Esophagus muscularis mucosa (tissue), 4 donors: ENCODE measurements at regions not wholly inside any gene's neighbourhood (a gene's known extent, or its start where the extent isn't known, plus 50 kb on each side); places are given as distances from the start of the nearest gene placed in this dataset.

Source experiments
- DNase-seq: peaks from one replicate; pipeline ENCODE4 v3.0.0-alpha.2; 2017; ENCODE audit errors: extremely low spot score
- H3K27ac ChIP-seq, 4 donors: fragments of 200-600 bp; sonication (generic); replicated peaks in 1 of 4; 1 replicate in 3 of 4; 2 replicates in 1 of 4; pipeline ENCODE4 v1.5.1; 2016 to 2019; ENCODE audit warnings: mild to moderate bottlenecking in 1 of 4
- H3K27me3 ChIP-seq, 4 donors: fragments of 200-600 bp; sonication (generic); one replicate each; pipeline versions ENCODE4 v1.5.1 to v1.6.0; 2016 to 2019
- H3K36me3 ChIP-seq, 4 donors: fragments of 200-600 bp; sonication (generic); one replicate each; pipeline ENCODE4 v1.5.1; 2016 to 2019
- H3K4me1 ChIP-seq, 4 donors: fragments of 200-600 bp; sonication (generic); one replicate each; pipeline ENCODE4 v1.5.1; 2016 to 2019
- H3K4me3 ChIP-seq, 4 donors: fragments of 200-600 bp; sonication (generic); 1 replicate in 2 of 4; 2 replicates in 2 of 4; pipeline ENCODE4 v1.5.1; 2016 to 2019; ENCODE audit warnings: mild to moderate bottlenecking in 4 of 4, moderate library complexity in 1 of 4
- H3K9me3 ChIP-seq, 4 donors: fragments of 200-600 bp; sonication (generic); 1 replicate in 3 of 4; 2 replicates in 1 of 4; pipeline ENCODE4 v1.5.1; 2016 to 2019
- EP300 ChIP-seq: sonication (generic); formaldehyde crosslinking; IDR thresholded peaks from one replicate; pipeline ENCODE4 v1.6.1; 2017; ENCODE audit warnings: antibody characterized with exemption
- POLR2A ChIP-seq: fragments of 450-650 bp; IDR thresholded peaks from one replicate; pipeline ENCODE4 v1.6.1; 2017; ENCODE audit warnings: antibody characterized with exemption, moderate library complexity, mild to moderate bottlenecking, low read depth
- POLR2AphosphoS5 ChIP-seq, 2 donors: sonication (generic); formaldehyde crosslinking; IDR thresholded peaks; one replicate each; pipeline ENCODE4 v1.6.1; 2017; ENCODE audit warnings: antibody characterized with exemption in 2 of 2
- WGBS: methylation state at CpG from one replicate; pipeline ENCODE4 v1.1.5; 2018; 5-methylcytosine and 5-hydroxymethylcytosine counted together
- intact Hi-C: fragments of 100-400 bp; cut with DNase I; formaldehyde crosslinking; loops from one replicate; pipeline ENCODE4 v1.15.1; 2023
- TF ChIP-seq, protein P1 (sequence below), 3 experiments: fragments of 200-600 bp in 2 of 3; fragments of 450-650 bp in 1 of 3; sonication (generic) in 2 of 3; IDR thresholded peaks; one replicate each; pipeline ENCODE4 v1.5.1; 2017 to 2019; ENCODE audit warnings: antibody characterized with exemption in 3 of 3, mild to moderate bottlenecking in 2 of 3, moderate library complexity in 1 of 3

- Histone ChIP-seq H3K4me3 (no peak overlapping the region), H3K36me3 (no peaks in the 10 kb centered on the region), H3K4me1 (no peaks in the 10 kb centered on the region), H3K27me3 (no peaks in the 10 kb centered on the region), H3K27ac (no peak overlapping the region), H3K9me3 (no peaks in the 10 kb centered on the region)
- TF ChIP-seq EP300 (no peak), POLR2AphosphoS5 (IDR thresholded peaks at IDR 0.05) (no peak), POLR2A (no peak)
- TF ChIP-seq, protein P1, sequence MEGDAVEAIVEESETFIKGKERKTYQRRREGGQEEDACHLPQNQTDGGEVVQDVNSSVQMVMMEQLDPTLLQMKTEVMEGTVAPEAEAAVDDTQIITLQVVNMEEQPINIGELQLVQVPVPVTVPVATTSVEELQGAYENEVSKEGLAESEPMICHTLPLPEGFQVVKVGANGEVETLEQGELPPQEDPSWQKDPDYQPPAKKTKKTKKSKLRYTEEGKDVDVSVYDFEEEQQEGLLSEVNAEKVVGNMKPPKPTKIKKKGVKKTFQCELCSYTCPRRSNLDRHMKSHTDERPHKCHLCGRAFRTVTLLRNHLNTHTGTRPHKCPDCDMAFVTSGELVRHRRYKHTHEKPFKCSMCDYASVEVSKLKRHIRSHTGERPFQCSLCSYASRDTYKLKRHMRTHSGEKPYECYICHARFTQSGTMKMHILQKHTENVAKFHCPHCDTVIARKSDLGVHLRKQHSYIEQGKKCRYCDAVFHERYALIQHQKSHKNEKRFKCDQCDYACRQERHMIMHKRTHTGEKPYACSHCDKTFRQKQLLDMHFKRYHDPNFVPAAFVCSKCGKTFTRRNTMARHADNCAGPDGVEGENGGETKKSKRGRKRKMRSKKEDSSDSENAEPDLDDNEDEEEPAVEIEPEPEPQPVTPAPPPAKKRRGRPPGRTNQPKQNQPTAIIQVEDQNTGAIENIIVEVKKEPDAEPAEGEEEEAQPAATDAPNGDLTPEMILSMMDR (IDR thresholded peaks at IDR 0.05) = no peak
- no peak for DNase-seq
- intact Hi-C loops = no loop called here
Measured at GRCh38 chr9:79247021-79247420, 324.7 kb upstream of the TLE4 start.

DNA sequence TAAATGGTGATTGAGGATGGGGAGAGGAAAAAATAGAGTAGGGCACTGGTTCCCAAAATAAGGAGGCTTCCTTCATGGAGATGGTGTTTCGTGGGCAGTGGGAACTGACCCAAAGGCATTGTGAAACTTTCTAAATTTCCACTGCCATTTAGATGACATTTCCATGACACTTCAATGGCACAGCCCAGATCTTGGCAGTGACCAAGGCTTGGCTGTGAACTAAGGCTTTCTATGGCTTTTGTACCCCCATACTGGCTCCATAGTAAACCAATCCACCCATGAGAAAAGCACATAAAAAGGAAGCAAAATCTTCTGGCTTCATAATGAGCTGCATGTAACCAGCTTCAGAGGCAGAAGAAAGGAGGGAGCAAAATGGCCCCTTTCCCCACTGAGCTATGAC, 321.0 kb upstream of the TLE4 start:
- Histone ChIP-seq H3K36me3 (no peaks in the 10 kb centered on the region), H3K27me3 (peaks cover 0 to 14% (median 5%) of the 10 kb centered on the region in 4 donors), H3K4me1 (no peaks in the 10 kb centered on the region), H3K4me3 (no peak overlapping the region), H3K27ac (no peak overlapping the region), H3K9me3 (no peaks in the 10 kb centered on the region)
- TF ChIP-seq POLR2A = no peak
- no peak for TF ChIP-seq POLR2AphosphoS5 (IDR thresholded peaks at IDR 0.05)
- TF ChIP-seq, protein P1 (IDR thresholded peaks at IDR 0.05) = no peak
- no peak for TF ChIP-seq EP300
- WGBS = 89% methylated on average over 1 of the region's 1 CpG
- intact Hi-C loops = no loop called here
- DNase-seq = no peak

GRCh38 chr9:79254900-79255650, 316.7 kb upstream of the TLE4 start:
- H3K4me3 ChIP-seq = no peak overlapping the region

DNA sequence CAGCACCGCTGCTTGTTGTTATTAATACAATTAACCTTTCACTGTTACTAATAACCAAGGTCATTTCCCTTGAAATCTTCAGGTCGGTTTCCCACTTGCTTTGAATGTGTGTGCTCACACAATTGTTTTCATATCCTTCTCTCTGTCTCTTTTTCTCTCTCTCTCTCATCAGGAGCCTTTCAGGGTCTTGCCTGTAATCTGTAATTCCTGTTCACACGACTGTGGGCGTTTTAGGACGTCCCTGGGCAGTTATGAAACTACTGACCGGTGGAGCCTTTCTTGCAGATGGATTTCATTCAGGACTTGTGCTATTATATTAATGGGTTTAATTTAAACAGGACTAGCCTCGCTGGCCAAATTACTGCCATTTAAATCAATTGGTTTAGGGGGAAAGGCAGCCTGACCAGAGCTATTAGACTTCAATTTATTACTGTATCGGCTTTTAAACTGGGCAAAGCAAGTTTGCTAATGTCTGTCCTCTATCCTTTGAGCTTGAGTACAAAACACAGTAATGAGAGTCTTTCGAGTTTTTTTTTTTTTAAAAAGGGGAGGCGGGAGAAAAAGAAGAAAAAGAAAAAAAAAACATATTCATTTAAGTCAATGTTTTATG, 316.0 kb upstream of the TLE4 start:
- intact Hi-C loops = no loop called here
- TF ChIP-seq POLR2AphosphoS5 (IDR thresholded peaks at IDR 0.05) = no peak
- TF ChIP-seq POLR2A = no peak
- no peak for TF ChIP-seq EP300
- TF ChIP-seq, protein P1 (IDR thresholded peaks at IDR 0.05) = no peak
- no peak overlapping the region for H3K27ac ChIP-seq
- H3K4me3 ChIP-seq = no peak overlapping the region
- 68% methylated on average over 10 of the region's 10 CpGs for WGBS
- H3K36me3 ChIP-seq = no peaks in the 10 kb centered on the region
- peaks cover 0 to 36% (median 6%) of the 10 kb centered on the region in 4 donors for H3K27me3 ChIP-seq
- DNase-seq = peak; percentile 79
- H3K4me1 ChIP-seq = peaks cover 5 to 18% (median 14%) of the 10 kb centered on the region in 4 donors
- no peaks in the 10 kb centered on the region for H3K9me3 ChIP-seq

More at GRCh38 chr9:79254900-79255650, 316.7 kb upstream of the TLE4 start:
- DNase-seq = no peak
- Histone ChIP-seq H3K9me3 (no peaks in the 10 kb centered on the region), H3K27me3 (peaks cover 0 to 36% (median 6%) of the 10 kb centered on the region in 4 donors), H3K27ac (no peak overlapping the region), H3K4me1 (peaks cover 5 to 18% (median 14%) of the 10 kb centered on the region in 4 donors), H3K36me3 (no peaks in the 10 kb centered on the region)
- WGBS = 86% methylated on average over 8 of the region's 8 CpGs
- intact Hi-C loops = no loop called here
- TF ChIP-seq POLR2AphosphoS5 (IDR thresholded peaks at IDR 0.05) = no peak
- TF ChIP-seq EP300 = no peak
- no peak for TF ChIP-seq POLR2A
- TF ChIP-seq, protein P1 (IDR thresholded peaks at IDR 0.05) = no peak
